ENCODE measurements at regions not wholly inside any gene's neighbourhood (a gene's known extent, or its start where the extent isn't known, plus 50 kb on each side); places are given as distances from the start of the nearest gene placed in this dataset.
"Not testable (repeated sequence)": the region's sequence is repeated elsewhere in the genome, so short reads cannot be mapped to it uniquely, and the experiment has no call there.

DNA sequence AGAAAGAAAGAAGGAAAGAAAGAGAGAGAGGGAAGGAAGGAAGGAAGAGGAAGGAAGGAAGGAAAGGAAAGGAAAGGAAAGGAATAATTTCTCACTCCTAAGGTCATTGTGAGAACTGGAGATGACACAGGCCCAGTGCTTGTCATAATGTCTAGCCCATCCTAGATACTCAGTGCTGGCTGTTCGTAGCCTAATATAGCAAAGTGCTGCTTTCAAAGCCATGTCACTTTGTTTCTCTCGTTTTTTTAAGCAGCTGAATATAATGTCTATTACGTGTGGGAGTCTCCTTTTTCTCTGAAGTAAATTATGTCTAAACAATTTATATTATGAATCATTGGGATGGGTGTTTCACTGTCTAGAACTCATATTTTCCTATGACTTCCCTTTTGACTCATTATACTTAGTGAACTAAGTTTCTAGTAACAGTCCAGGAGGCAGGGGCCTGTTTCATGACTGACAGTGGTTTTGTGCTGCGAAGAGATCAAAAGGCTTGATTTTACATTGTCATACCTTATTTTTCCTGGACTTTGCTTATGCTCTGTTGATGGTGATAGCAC lies 327.0 kb upstream of the ZFP42 start:
- intact Hi-C loops (cut with micrococcal nuclease; ENCODE audit: unreplicated experiment) (no loop called here), in situ Hi-C loops (cut with HindIII; ENCODE audit: extremely low pct_ligation_motif_present, low pct_unique_long_range_greater_than_20kb) (no loop called here)
- Histone ChIP-seq H3K9ac (ENCODE audit: insufficient read depth, low read depth, low read length) (no peak overlapping the region), H2AFZ (ENCODE audit: low read length) (no peak overlapping the region), H3K4me1 (ENCODE audit: insufficient read depth, low read length) (no peaks in the 10 kb centered on the region), H3K4me3 (replicated peaks in 1 of 3; ENCODE audit: insufficient read depth in 1 of 3, low read depth in 2 of 3, low read length in 3 of 3) (no peak overlapping the region), H3K27me3 (ENCODE audit: control insufficient read depth in 1 of 2, insufficient read depth in 2 of 2, low read length in 2 of 2) (no peaks in the 10 kb centered on the region), H3K4me2 (ENCODE audit: low read depth, low read length) (no peak overlapping the region), H3K79me2 (ENCODE audit: insufficient read depth, low read length) (no peaks in the 10 kb centered on the region), H3K36me3 (replicated peaks in 1 of 2; ENCODE audit: control insufficient read depth in 1 of 2, insufficient read depth in 2 of 2, low read length in 2 of 2) (no peaks in the 10 kb centered on the region), H4K20me1 (ENCODE audit: insufficient read depth, low read length) (no peaks in the 10 kb centered on the region), H3K9me3 (ENCODE audit: low read length) (no peaks in the 10 kb centered on the region), H3K27ac (ENCODE audit: extremely low read length, insufficient read depth, low read length) (no peak overlapping the region)
- BruUV-seq (replicated peaks) = no TSS peak
- CTCF ChIA-PET (ENCODE audit: low intra/inter-chr PET ratio, low total read pairs) = no interaction called here
- 4% methylated on average over 4 of the region's 4 CpGs for WGBS (ENCODE audit: low lambda C conversion rate)
- no peak for DNase-seq (ENCODE audit: low spot score)
- ATAC-seq = no peak
- no peak for TF ChIP-seq GATA4 (IDR thresholded peaks at IDR 0.05; ENCODE audit: borderline replicate concordance, low read depth)
- TF ChIP-seq NKX3-1 (CRISPR knock-in tag; IDR thresholded peaks at IDR 0.05) = no peak
- no peak for TF ChIP-seq FOXO4 (CRISPR knock-in tag; conservative IDR thresholded peaks at IDR 0.05)
- no peak for TF ChIP-seq ZNF576 (CRISPR knock-in tag; IDR thresholded peaks at IDR 0.05)
- TF ChIP-seq ZNF121 (CRISPR knock-in tag; IDR thresholded peaks at IDR 0.05) = no peak
- TF ChIP-seq SP4 (CRISPR knock-in tag; IDR thresholded peaks at IDR 0.05) = no peak
- no peak for TF ChIP-seq HMG20A (CRISPR knock-in tag; IDR thresholded peaks at IDR 0.05; ENCODE audit: borderline replicate concordance)
- TF ChIP-seq ARID3A (IDR thresholded peaks at IDR 0.05; ENCODE audit: low read depth, low read length) = no peak
- no peak for TF ChIP-seq ZNF549 (CRISPR knock-in tag; IDR thresholded peaks at IDR 0.05)
- no peak for TF ChIP-seq ZNF773 (CRISPR knock-in tag; IDR thresholded peaks at IDR 0.05; ENCODE audit: borderline replicate concordance)
- TF ChIP-seq NFE2L2 (IDR thresholded peaks at IDR 0.05; ENCODE audit: low read length) = no peak
- no peak for TF ChIP-seq ZNF788 (CRISPR knock-in tag; IDR thresholded peaks at IDR 0.05; ENCODE audit: borderline replicate concordance)
- TF ChIP-seq, protein P1, sequence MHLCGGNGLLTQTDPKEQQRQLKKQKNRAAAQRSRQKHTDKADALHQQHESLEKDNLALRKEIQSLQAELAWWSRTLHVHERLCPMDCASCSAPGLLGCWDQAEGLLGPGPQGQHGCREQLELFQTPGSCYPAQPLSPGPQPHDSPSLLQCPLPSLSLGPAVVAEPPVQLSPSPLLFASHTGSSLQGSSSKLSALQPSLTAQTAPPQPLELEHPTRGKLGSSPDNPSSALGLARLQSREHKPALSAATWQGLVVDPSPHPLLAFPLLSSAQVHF (CRISPR knock-in tag; IDR thresholded peaks at IDR 0.05) = no peak
- TF ChIP-seq HNRNPLL (IDR thresholded peaks at IDR 0.05; ENCODE audit: low read depth, low read length, poor library complexity, severe bottlenecking) = no peak
- POLR2A ChIA-PET = no interaction called here
- FAIRE-seq = no peak

DNA sequence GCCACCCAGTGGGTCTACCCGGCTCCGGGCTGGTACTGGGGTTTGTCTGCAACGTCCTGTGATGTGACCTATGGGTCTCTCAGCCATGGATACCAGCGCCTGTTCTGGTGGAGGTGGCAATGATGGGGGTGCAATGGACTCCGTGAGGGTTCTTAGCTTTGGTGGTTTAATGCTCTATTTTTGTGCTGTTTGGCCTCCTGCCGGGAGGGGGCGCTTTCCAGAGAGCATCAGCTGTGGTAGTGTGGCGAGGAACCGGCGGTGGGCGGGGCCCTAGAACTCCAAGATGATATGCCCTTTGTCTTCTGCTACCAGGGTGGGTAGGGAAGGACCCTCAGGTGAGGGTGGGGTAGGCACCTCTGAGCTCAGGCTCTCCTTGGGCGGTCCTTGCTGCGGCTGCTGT lies 324.1 kb upstream of the ZFP42 start:
- intact Hi-C loops (cut with micrococcal nuclease; ENCODE audit: unreplicated experiment); H3K4me3 ChIP-seq (replicated peaks in 1 of 3; ENCODE audit: insufficient read depth in 1 of 3, low read depth in 2 of 3, low read length in 3 of 3); POLR2A ChIA-PET; H3K27me3 ChIP-seq (ENCODE audit: control insufficient read depth in 1 of 2, insufficient read depth in 2 of 2, low read length in 2 of 2); H3K4me1 ChIP-seq (ENCODE audit: insufficient read depth, low read length); DNase-seq (ENCODE audit: low spot score); FAIRE-seq; BruUV-seq (replicated peaks); H3K79me2 ChIP-seq (ENCODE audit: insufficient read depth, low read length); H3K9me3 ChIP-seq (ENCODE audit: low read length); H3K4me2 ChIP-seq (ENCODE audit: low read depth, low read length); in situ Hi-C loops (cut with HindIII; ENCODE audit: extremely low pct_ligation_motif_present, low pct_unique_long_range_greater_than_20kb); H3K36me3 ChIP-seq (replicated peaks in 1 of 2; ENCODE audit: control insufficient read depth in 1 of 2, insufficient read depth in 2 of 2, low read length in 2 of 2); ATAC-seq; H3K27ac ChIP-seq (ENCODE audit: extremely low read length, insufficient read depth, low read length); H2AFZ ChIP-seq (ENCODE audit: low read length); H4K20me1 ChIP-seq (ENCODE audit: insufficient read depth, low read length); H3K9ac ChIP-seq (ENCODE audit: insufficient read depth, low read depth, low read length); CTCF ChIA-PET (ENCODE audit: low intra/inter-chr PET ratio, low total read pairs): not testable (repeated sequence)
- 18% methylated on average over 11 of the region's 13 CpGs for WGBS (ENCODE audit: low lambda C conversion rate)
